ENCODE measurements at regions not wholly inside any gene's neighbourhood (a gene's known extent, or its start where the extent isn't known, plus 50 kb on each side); places are given as distances from the start of the nearest gene placed in this dataset.

DNA sequence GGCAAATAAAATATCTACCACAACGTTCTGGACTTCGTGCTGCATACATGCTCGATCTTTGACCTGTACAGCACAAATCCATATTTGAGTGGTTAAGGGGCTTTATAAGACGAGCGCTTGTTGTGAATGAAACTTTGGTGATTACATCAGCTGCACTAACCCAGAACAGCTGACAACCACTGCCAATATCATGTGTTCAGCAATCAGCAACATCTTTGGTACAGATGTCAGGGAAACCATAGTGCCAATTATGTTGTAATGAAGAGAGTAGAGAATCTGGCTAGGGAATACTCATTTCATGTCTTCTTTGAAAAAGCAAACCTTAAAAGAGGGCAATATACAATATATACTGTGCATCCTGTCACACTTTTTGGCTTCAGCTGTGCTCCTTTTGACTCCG, 188.6 kb upstream of the NT5E start:
- POLR2A ChIA-PET: no interaction called here
- H3K36me3 Mint-ChIP-seq (ENCODE audit: low read depth): no peaks in the 10 kb centered on the region
- no peaks in the 10 kb centered on the region for H3K27me3 Mint-ChIP-seq
- DNase-seq (no peak), ATAC-seq (ENCODE audit: low read depth) (no peak)
- no peaks in the 10 kb centered on the region for H3K4me1 Mint-ChIP-seq
- H3K27ac Mint-ChIP-seq: no peak overlapping the region
- CTCF ChIA-PET: no interaction called here
- no peaks in the 10 kb centered on the region for H3K9me3 Mint-ChIP-seq
- no peak for TF ChIP-seq CTCF (IDR thresholded peaks at IDR 0.05)
- intact Hi-C loops (cut with micrococcal nuclease): no loop called here
- H3K4me3 Mint-ChIP-seq: no peak overlapping the region

- POLR2A ChIA-PET: no interaction called here
- H3K27me3 Mint-ChIP-seq: no peaks in the 10 kb centered on the region
- TF ChIP-seq CTCF (IDR thresholded peaks at IDR 0.05): no peak
- H3K4me3 Mint-ChIP-seq: no peak overlapping the region
- H3K27ac Mint-ChIP-seq: no peak overlapping the region
- H3K4me1 Mint-ChIP-seq: no peaks in the 10 kb centered on the region
- peaks cover 4% of the 10 kb centered on the region for H3K9me3 Mint-ChIP-seq
- H3K36me3 Mint-ChIP-seq (ENCODE audit: low read depth): no peaks in the 10 kb centered on the region
- ATAC-seq (ENCODE audit: low read depth) (no peak), DNase-seq (no peak)
- intact Hi-C loops (cut with micrococcal nuclease): no loop called here
- CTCF ChIA-PET: no interaction called here
Measured at GRCh38 chr6:85255661-85256060, 194.2 kb upstream of the NT5E start.

GRCh38 chr6:85252552-85252951, 197.3 kb upstream of the NT5E start:
- POLR2A ChIA-PET: no interaction called here
- CTCF ChIA-PET: no interaction called here
- Mint-ChIP-seq H3K27ac (no peak overlapping the region), H3K36me3 (ENCODE audit: low read depth) (no peaks in the 10 kb centered on the region), H3K9me3 (peaks cover 9% of the 10 kb centered on the region), H3K4me1 (no peaks in the 10 kb centered on the region), H3K27me3 (no peaks in the 10 kb centered on the region), H3K4me3 (no peak overlapping the region)
- intact Hi-C loops (cut with micrococcal nuclease): no loop called here
- TF ChIP-seq CTCF (IDR thresholded peaks at IDR 0.05): no peak
- DNase-seq: no peak
- no peak for ATAC-seq (ENCODE audit: low read depth)

DNA sequence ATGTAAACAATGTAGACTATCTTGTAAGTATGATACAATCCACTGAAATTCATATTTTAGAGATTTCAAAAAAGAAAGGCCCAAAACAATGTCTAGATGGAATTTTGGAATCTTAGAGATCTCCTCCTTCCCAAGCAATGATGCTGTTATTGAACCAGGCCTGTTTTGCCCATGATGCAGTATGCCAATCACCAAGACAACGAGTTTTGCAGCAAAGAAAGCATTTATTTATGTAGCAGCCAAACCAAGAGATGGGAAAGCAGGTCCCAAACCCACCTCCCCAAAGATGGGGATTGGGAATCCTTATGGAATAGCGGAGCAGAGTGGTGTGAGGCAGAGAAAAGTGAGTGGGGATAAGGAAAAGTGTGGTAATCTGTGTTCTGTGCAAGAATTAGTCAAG, 197.8 kb upstream of the NT5E start:
- POLR2A ChIA-PET: no interaction called here
- Mint-ChIP-seq H3K27ac (no peak overlapping the region), H3K4me3 (no peak overlapping the region), H3K9me3 (peaks cover 9% of the 10 kb centered on the region), H3K4me1 (no peaks in the 10 kb centered on the region), H3K36me3 (ENCODE audit: low read depth) (no peaks in the 10 kb centered on the region), H3K27me3 (no peaks in the 10 kb centered on the region)
- CTCF ChIA-PET: no interaction called here
- TF ChIP-seq CTCF (IDR thresholded peaks at IDR 0.05): no peak
- intact Hi-C loops (cut with micrococcal nuclease): no loop called here
- DNase-seq (no peak), ATAC-seq (ENCODE audit: low read depth) (no peak)

DNA sequence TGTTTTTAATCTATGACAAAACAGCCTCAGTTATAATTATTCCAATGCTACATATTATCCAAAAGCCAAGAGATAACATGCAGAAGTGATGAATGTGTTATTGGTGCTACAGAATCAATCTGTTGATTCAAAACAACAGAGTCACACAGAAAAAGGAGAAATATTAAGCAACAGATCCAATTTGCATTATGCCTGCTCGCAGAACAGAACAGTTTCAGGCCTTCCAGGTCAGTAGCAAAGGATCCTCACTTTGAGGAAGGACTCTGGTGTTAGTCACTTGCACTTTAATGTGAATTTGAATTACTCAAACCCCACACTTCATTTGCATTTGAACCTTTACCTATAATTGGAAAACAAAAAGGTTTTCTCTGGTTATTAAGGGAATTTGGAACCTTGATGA, 198.6 kb upstream of the NT5E start:
- ChIA-PET CTCF (no interaction called here), POLR2A (no interaction called here)
- no peak for ATAC-seq (ENCODE audit: low read depth)
- Mint-ChIP-seq H3K9me3 (peaks cover 12% of the 10 kb centered on the region), H3K27me3 (no peaks in the 10 kb centered on the region), H3K4me1 (no peaks in the 10 kb centered on the region), H3K4me3 (no peak overlapping the region), H3K27ac (no peak overlapping the region), H3K36me3 (ENCODE audit: low read depth) (no peaks in the 10 kb centered on the region)
- no peak for DNase-seq
- no peak for TF ChIP-seq CTCF (IDR thresholded peaks at IDR 0.05)
- intact Hi-C loops (cut with micrococcal nuclease): no loop called here

Measured in activated B cell treated with CpG ODN at 0.5 μM for 24 hours (primary cell).